Activated CD8-positive, alpha-beta memory T cell treated with anti-CD3 and anti-CD28 coated beads for 4 hours (primary cell): ENCODE measurements at regions not wholly inside any gene's neighbourhood (a gene's known extent, or its start where the extent isn't known, plus 50 kb on each side); places are given as distances from the start of the nearest gene placed in this dataset.

Experiments
- DNase-seq, 2 donors: peaks; one replicate each; pipeline ENCODE4 v3.0.0-alpha.2; 2020; ENCODE audit warnings: low read depth in 2 of 2

- DNase-seq = no peak
Observed at GRCh38 chr14:42802346-42802745, 1195.7 kb downstream of the LRFN5 start.

- no peak for DNase-seq
Observed at GRCh38 chr14:42792166-42792565, 1185.5 kb downstream of the LRFN5 start.

- DNase-seq = no peak
Observed at GRCh38 chr14:42782754-42783153, 1176.1 kb downstream of the LRFN5 start.

GRCh38 chr14:42778984-42779383, 1172.3 kb downstream of the LRFN5 start:
- no peak for DNase-seq

GRCh38 chr14:42750771-42751170, 1144.1 kb downstream of the LRFN5 start:
- DNase-seq = no peak

GRCh38 chr14:42742084-42742483, 1135.4 kb downstream of the LRFN5 start:
- DNase-seq = no peak

- no peak for DNase-seq
Observed at GRCh38 chr14:42736408-42736807, 1129.7 kb downstream of the LRFN5 start.

- DNase-seq = no peak
Observed at GRCh38 chr14:42734041-42734440, 1127.4 kb downstream of the LRFN5 start.

- DNase-seq = no peak
Observed at GRCh38 chr14:42732005-42732404, 1125.3 kb downstream of the LRFN5 start.

GRCh38 chr14:42731480-42731879, 1124.8 kb downstream of the LRFN5 start:
- DNase-seq = no peak

- DNase-seq = no peak
Observed at GRCh38 chr14:42729681-42730080, 1123.0 kb downstream of the LRFN5 start.

- DNase-seq = no peak
Observed at GRCh38 chr14:42719391-42719790, 1112.7 kb downstream of the LRFN5 start.

- no peak for DNase-seq
Observed at GRCh38 chr14:42715316-42715715, 1108.6 kb downstream of the LRFN5 start.

GRCh38 chr14:42710071-42710470, 1103.4 kb downstream of the LRFN5 start:
- DNase-seq = no peak

GRCh38 chr14:42703501-42703900, 1096.8 kb downstream of the LRFN5 start:
- DNase-seq = no peak

- DNase-seq = no peak
Observed at GRCh38 chr14:42687421-42687820, 1080.7 kb downstream of the LRFN5 start.

- DNase-seq = no peak
Observed at GRCh38 chr14:42683707-42684106, 1077.0 kb downstream of the LRFN5 start.

- no peak for DNase-seq
Observed at GRCh38 chr14:42676636-42677035, 1070.0 kb downstream of the LRFN5 start.

GRCh38 chr14:42673963-42674362, 1067.3 kb downstream of the LRFN5 start:
- DNase-seq = no peak

- DNase-seq = no peak
Observed at GRCh38 chr14:42671636-42672035, 1065.0 kb downstream of the LRFN5 start.

- DNase-seq = no peak
Observed at GRCh38 chr14:42665083-42665482, 1058.4 kb downstream of the LRFN5 start.

- no peak for DNase-seq
Observed at GRCh38 chr14:42664190-42664589, 1057.5 kb downstream of the LRFN5 start.

- no peak for DNase-seq
Observed at GRCh38 chr14:42654707-42655106, 1048.0 kb downstream of the LRFN5 start.

- DNase-seq = no peak
Observed at GRCh38 chr14:42642787-42643186, 1036.1 kb downstream of the LRFN5 start.
